ENCODE measurements at regions not wholly inside any gene's neighbourhood (a gene's known extent, or its start where the extent isn't known, plus 50 kb on each side); places are given as distances from the start of the nearest gene placed in this dataset.

DNA sequence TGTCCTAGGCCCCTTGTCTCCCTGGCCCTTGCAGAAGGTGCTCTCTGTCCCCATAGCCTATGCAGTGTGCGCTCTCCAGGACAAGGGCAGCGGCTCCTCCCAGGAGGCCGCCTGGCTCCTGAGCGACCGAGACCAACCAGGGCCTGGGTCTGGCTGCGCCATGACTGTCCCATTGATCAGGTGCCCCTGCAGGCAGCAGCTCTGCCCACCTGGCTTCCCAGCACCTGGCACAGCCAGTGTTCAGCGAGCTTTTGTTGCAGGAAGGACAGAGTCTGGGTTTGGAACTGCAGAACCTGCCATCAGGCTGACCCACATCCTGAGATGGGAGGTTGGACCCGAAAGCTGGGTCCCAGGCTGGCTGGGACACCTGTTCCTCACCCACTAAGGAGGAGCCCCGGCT is 1001.1 kb downstream of the BRD1 start:
- no peak for TF ChIP-seq CTCF (IDR thresholded peaks at IDR 0.05; ENCODE audit: borderline replicate concordance, insufficient read depth, low read depth, low read length)
- H3K4me3 ChIP-seq (ENCODE audit: low read depth, low read length), result no peak overlapping the region

GRCh38 chr22:48825802-48826520 is 1001.7 kb downstream of the BRD1 start:
- no peak for TF ChIP-seq CTCF (IDR thresholded peaks at IDR 0.05; ENCODE audit: borderline replicate concordance, insufficient read depth, low read depth, low read length)
- H3K4me3 ChIP-seq (ENCODE audit: low read depth, low read length), result no peak overlapping the region

GRCh38 chr22:48824712-48825651 is 1002.7 kb downstream of the BRD1 start:
- no peak overlapping the region for H3K4me3 ChIP-seq (ENCODE audit: low read depth, low read length)
- TF ChIP-seq CTCF (IDR thresholded peaks at IDR 0.05; ENCODE audit: borderline replicate concordance, insufficient read depth, low read depth, low read length), result no peak

DNA sequence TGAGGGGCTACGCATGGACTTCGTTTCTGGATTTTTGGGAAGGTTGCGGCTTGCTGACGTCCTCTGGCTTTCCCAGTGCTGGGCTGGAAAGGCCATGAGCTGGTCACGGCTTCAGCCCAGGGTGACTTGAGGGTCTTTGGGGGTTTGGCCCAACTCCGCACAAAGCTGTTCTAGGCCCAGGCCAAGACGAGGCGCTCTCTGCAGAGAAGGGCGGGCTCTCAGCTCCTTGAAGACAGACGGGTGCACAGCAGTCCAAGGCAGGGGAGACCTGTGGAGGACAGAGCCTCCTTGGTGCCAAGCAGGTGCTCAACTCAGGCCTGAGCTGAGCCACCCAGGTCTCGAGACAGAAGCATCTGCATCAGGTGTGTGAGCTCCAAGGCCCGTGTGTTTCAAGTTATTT is 1003.7 kb downstream of the BRD1 start:
- no peak overlapping the region for H3K4me3 ChIP-seq (ENCODE audit: low read depth, low read length)
- TF ChIP-seq CTCF (IDR thresholded peaks at IDR 0.05; ENCODE audit: borderline replicate concordance, insufficient read depth, low read depth, low read length), result no peak

DNA sequence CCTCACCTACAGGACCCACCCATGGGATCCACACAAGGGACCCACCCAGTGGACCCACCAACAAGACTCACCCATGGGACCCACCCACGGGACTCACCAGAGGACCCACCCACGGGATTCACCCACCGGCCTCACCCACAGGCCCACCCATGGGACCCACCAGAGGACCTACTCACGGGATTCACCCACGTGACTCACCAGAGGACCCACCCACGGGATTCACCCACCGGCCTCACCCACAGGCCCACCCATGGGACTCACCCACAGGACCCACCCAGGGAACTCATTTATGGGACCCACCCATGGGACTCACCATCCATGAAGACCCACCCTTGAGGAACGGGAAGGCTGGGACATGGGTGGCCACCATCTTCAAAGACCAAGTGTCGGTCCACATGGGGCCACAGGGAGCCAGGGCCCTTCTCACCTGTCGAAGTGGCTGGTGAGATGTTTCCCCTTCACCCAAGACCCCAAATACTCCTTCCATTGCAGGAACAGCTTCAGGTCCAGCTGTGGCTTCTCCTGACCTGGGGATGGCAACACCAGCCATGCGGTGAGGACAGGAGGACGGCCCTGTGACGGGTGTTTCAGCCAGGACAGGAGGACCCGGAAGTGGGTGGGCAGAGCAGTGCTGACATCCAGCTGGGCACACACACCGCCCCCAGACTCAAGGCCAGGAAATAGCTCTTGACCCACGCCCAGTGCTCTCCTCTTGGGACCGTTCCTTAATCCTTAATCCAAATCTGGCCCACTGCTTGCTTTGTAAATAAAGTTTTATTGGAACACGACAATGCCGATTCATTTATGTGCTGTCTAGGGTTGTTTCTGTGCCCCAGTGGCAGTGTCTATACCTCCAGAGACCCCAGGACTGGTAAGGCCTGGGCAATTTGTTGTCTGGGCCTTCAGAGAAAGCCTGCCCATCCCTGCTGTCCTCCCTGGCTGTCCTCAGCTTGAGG is 1005.1 kb downstream of the BRD1 start:
- H3K4me3 ChIP-seq (ENCODE audit: low read depth, low read length), result no peak overlapping the region
- no peak for TF ChIP-seq CTCF (IDR thresholded peaks at IDR 0.05; ENCODE audit: borderline replicate concordance, insufficient read depth, low read depth, low read length)

DNA sequence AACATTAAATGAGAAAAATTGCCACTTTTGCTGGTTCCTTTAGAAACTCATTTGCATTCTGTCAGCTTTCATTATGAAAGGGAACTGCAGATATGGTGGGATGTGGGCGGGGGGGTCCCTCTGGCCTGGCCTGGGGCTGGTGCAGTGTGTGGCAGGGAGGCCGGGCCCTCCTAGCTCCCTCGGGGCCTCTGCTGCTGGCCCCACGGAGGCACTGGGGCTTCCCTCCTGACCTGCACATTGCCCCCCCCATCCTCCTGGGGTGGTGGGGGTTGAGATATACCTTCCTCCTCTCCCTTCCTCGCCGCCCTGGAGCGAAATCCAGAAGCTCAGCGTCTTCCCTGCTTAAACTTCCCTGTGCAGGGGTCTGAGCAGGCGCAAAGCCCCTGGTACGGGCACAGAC is 1005.9 kb downstream of the BRD1 start:
- no peak for TF ChIP-seq CTCF (IDR thresholded peaks at IDR 0.05; ENCODE audit: borderline replicate concordance, insufficient read depth, low read depth, low read length)

More for the DNA sequence above, 1005.9 kb downstream of the BRD1 start:
- H3K4me3 ChIP-seq (ENCODE audit: low read depth, low read length), result no peak overlapping the region
